ENCODE measurements at regions not wholly inside any gene's neighbourhood (a gene's known extent, or its start where the extent isn't known, plus 50 kb on each side); places are given as distances from the start of the nearest gene placed in this dataset.

DNA sequence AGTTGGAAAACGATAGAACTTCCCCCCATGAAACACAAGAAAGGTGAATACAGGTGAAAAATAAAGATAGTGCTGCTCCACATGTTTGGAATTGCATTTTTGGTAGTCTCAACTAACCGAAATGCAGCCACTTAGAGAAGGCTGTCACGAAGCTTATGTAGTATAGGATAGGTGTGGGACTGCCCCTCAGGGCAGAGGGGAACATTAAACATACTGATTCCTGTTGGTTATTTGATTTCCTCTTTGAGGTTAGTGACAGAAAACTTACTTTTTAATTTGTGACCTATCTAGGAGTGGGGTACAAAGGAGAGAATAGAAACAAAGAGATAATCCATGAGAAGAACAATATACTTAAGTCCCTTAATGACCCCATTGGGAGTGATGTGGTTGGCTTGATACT lies 85.8 kb upstream of the SATB1 start:
- H3K4me3 Mint-ChIP-seq = no peak overlapping the region
- H3K27ac Mint-ChIP-seq = no peak overlapping the region
- DNase-seq = no peak
- intact Hi-C loops (cut with micrococcal nuclease) = no loop called here
- H3K4me1 Mint-ChIP-seq = peaks cover 8% of the 10 kb centered on the region
- Histone ChIP-seq H3K9me3 (replicated peaks in 1 of 2; ENCODE audit: control insufficient read depth in 1 of 2, insufficient read depth in 1 of 2, low read length in 2 of 2) (peaks cover 0 to under 1% of the 10 kb centered on the region in 2 donors), H3K27ac (ENCODE audit: low read depth in 1 of 2, low read length in 2 of 2) (no peak overlapping the region), H4K20me1 (ENCODE audit: insufficient read depth, low read length) (no peaks in the 10 kb centered on the region), H2AFZ (ENCODE audit: insufficient read depth, low read depth, low read length, poor library complexity, severe bottlenecking) (no peak overlapping the region), H3K79me2 (ENCODE audit: insufficient read depth, low read length) (no peaks in the 10 kb centered on the region), H3K4me1 (ENCODE audit: control insufficient read depth in 1 of 2, insufficient read depth in 2 of 2, low read length in 2 of 2) (no peaks in the 10 kb centered on the region), H3K36me3 (replicated peaks in 1 of 2; ENCODE audit: control insufficient read depth in 1 of 2, insufficient read depth in 2 of 2, low read length in 2 of 2) (no peaks in the 10 kb centered on the region), H3K4me3 (replicated peaks in 1 of 3; ENCODE audit: low read depth in 2 of 3, low read length in 3 of 3) (no peak overlapping the region), H3K27me3 (ENCODE audit: control insufficient read depth in 2 of 2, insufficient read depth in 2 of 2, low read length in 2 of 2) (no peaks in the 10 kb centered on the region), H3K9ac (ENCODE audit: insufficient read depth, low read length, poor library complexity, severe bottlenecking) (no peak overlapping the region), H3K4me2 (replicated peaks; ENCODE audit: extremely low read depth, low read length, poor library complexity, severe bottlenecking) (no peak overlapping the region)
- H3K36me3 Mint-ChIP-seq = no peaks in the 10 kb centered on the region
- peaks cover 0 to 2% (median 1%) of the 10 kb centered on the region in 3 donors for H3K27me3 Mint-ChIP-seq (ENCODE audit: low read depth in 3 of 3)
- TF ChIP-seq, protein P1, sequence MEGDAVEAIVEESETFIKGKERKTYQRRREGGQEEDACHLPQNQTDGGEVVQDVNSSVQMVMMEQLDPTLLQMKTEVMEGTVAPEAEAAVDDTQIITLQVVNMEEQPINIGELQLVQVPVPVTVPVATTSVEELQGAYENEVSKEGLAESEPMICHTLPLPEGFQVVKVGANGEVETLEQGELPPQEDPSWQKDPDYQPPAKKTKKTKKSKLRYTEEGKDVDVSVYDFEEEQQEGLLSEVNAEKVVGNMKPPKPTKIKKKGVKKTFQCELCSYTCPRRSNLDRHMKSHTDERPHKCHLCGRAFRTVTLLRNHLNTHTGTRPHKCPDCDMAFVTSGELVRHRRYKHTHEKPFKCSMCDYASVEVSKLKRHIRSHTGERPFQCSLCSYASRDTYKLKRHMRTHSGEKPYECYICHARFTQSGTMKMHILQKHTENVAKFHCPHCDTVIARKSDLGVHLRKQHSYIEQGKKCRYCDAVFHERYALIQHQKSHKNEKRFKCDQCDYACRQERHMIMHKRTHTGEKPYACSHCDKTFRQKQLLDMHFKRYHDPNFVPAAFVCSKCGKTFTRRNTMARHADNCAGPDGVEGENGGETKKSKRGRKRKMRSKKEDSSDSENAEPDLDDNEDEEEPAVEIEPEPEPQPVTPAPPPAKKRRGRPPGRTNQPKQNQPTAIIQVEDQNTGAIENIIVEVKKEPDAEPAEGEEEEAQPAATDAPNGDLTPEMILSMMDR (IDR thresholded peaks at IDR 0.05) = no peak
- 80% methylated on average over 2 of the region's 3 CpGs for WGBS (ENCODE audit: insufficient coverage)
- H3K9me3 Mint-ChIP-seq = peaks cover 0 to 5% (median 2%) of the 10 kb centered on the region in 7 donors

DNA sequence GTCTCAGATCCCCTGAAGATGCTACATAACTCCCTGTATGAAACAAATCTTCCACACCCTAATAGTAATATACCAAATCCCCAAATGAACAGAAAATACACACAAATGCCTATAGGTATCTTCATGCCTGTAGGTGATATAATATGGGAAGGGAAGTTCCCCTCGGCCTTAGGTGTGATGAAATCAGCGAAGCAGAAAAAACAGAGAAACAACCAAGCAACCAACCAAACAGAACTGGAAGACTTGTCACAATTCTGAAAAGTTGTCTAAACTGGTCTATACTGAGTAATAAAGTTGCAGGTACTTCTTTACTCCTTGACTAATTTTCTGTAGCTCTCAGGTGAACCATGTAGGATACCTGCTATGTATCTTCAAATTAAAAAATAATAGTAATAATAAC lies 82.2 kb upstream of the SATB1 start:
- H3K4me2 ChIP-seq (replicated peaks; ENCODE audit: extremely low read depth, low read length, poor library complexity, severe bottlenecking) = no peak overlapping the region

More for the DNA sequence above, 82.2 kb upstream of the SATB1 start:
- Mint-ChIP-seq H3K9me3 (peaks cover 0 to 3% (median 0%) of the 10 kb centered on the region in 7 donors), H3K27ac (no peak overlapping the region), H3K4me3 (no peak overlapping the region), H3K27me3 (ENCODE audit: low read depth in 3 of 3) (peaks cover 0 to 1% (median 0%) of the 10 kb centered on the region in 3 donors), H3K4me1 (peaks cover 6% of the 10 kb centered on the region), H3K36me3 (no peaks in the 10 kb centered on the region)
- Histone ChIP-seq H4K20me1 (ENCODE audit: insufficient read depth, low read length) (no peaks in the 10 kb centered on the region), H3K9ac (ENCODE audit: insufficient read depth, low read length, poor library complexity, severe bottlenecking) (no peak overlapping the region), H2AFZ (ENCODE audit: insufficient read depth, low read depth, low read length, poor library complexity, severe bottlenecking) (no peak overlapping the region), H3K27ac (ENCODE audit: low read depth in 1 of 2, low read length in 2 of 2) (no peak overlapping the region), H3K79me2 (ENCODE audit: insufficient read depth, low read length) (no peaks in the 10 kb centered on the region), H3K4me1 (ENCODE audit: control insufficient read depth in 1 of 2, insufficient read depth in 2 of 2, low read length in 2 of 2) (no peaks in the 10 kb centered on the region), H3K9me3 (replicated peaks in 1 of 2; ENCODE audit: control insufficient read depth in 1 of 2, insufficient read depth in 1 of 2, low read length in 2 of 2) (no peaks in the 10 kb centered on the region), H3K4me3 (replicated peaks in 1 of 3; ENCODE audit: low read depth in 2 of 3, low read length in 3 of 3) (no peak overlapping the region), H3K27me3 (ENCODE audit: control insufficient read depth in 2 of 2, insufficient read depth in 2 of 2, low read length in 2 of 2) (no peaks in the 10 kb centered on the region), H3K36me3 (replicated peaks in 1 of 2; ENCODE audit: control insufficient read depth in 1 of 2, insufficient read depth in 2 of 2, low read length in 2 of 2) (no peaks in the 10 kb centered on the region)
- DNase-seq = no peak
- WGBS (ENCODE audit: insufficient coverage) = no CpG with 5 or more reads among the region's 2 CpGs
- TF ChIP-seq, protein P1 (IDR thresholded peaks at IDR 0.05) = no peak
- intact Hi-C loops (cut with micrococcal nuclease) = no loop called here
